Adipocyte (in vitro differentiated cells): ENCODE measurements at regions not wholly inside any gene's neighbourhood (a gene's known extent, or its start where the extent isn't known, plus 50 kb on each side); places are given as distances from the start of the nearest gene placed in this dataset.
A peak's percentile ranks its signal among the peaks of the same experiment; 100 is the strongest.

ENCODE experiments used
- DNase-seq: peaks from one replicate; pipeline ENCODE4 v3.0.0-alpha.2; 2015; ENCODE audit warnings: low read depth
- H3K27me3 ChIP-seq: replicated peaks from 2 replicates; pipeline ENCODE4 v1.7.0; 2013; ENCODE audit warnings: mild to moderate bottlenecking, low read length, moderate library complexity; ENCODE audit not compliant: control insufficient read depth, insufficient read depth
- H3K36me3 ChIP-seq: 2 replicates; pipeline ENCODE4 v1.7.0; 2013; ENCODE audit warnings: low read length, mild to moderate bottlenecking, moderate library complexity; ENCODE audit not compliant: control insufficient read depth, insufficient read depth, severe bottlenecking
- H3K4me1 ChIP-seq: 2 replicates; pipeline ENCODE4 v1.7.0; 2013; ENCODE audit warnings: mild to moderate bottlenecking, low read length, moderate library complexity; ENCODE audit not compliant: control insufficient read depth, insufficient read depth
- H3K4me3 ChIP-seq: 2 replicates; pipeline ENCODE4 v1.7.0; 2013; ENCODE audit warnings: mild to moderate bottlenecking, low read length, moderate library complexity
- H3K9ac ChIP-seq: 2 replicates; pipeline ENCODE4 v1.7.0; 2013; ENCODE audit warnings: mild to moderate bottlenecking, low read length, moderate library complexity
- H3K9me3 ChIP-seq: 2 replicates; pipeline ENCODE4 v1.7.0; 2013; ENCODE audit warnings: mild to moderate bottlenecking, low read length, moderate library complexity; ENCODE audit not compliant: control insufficient read depth

- no peak overlapping the region for H3K4me3 ChIP-seq
- peaks cover 31% of the 10 kb centered on the region for H3K4me1 ChIP-seq
- H3K36me3 ChIP-seq: no peaks in the 10 kb centered on the region
Measured at GRCh38 chr4:111636961-111637585, 508.2 kb upstream of the FAM241A start.

GRCh38 chr4:111639120-111639690 is 506.0 kb upstream of the FAM241A start:
- Histone ChIP-seq H3K4me1 (peaks cover 20% of the 10 kb centered on the region), H3K27me3 (no peaks in the 10 kb centered on the region), H3K4me3 (peak overlapping the region; percentile 56), H3K9ac (peak overlapping the region; percentile 63), H3K9me3 (no peaks in the 10 kb centered on the region), H3K36me3 (no peaks in the 10 kb centered on the region)
- no peak for DNase-seq

More at GRCh38 chr4:111636961-111637585, 508.2 kb upstream of the FAM241A start:
- H3K27me3 ChIP-seq: no peaks in the 10 kb centered on the region
- no peak for DNase-seq
- H3K9ac ChIP-seq: no peak overlapping the region
- no peaks in the 10 kb centered on the region for H3K9me3 ChIP-seq

- peak overlapping the region; percentile 56 for H3K4me3 ChIP-seq
- peak overlapping the region; percentile 63 for H3K9ac ChIP-seq
- no peaks in the 10 kb centered on the region for H3K27me3 ChIP-seq
- DNase-seq: peak; percentile 30
- H3K4me1 ChIP-seq: peaks cover 20% of the 10 kb centered on the region
- H3K9me3 ChIP-seq: no peaks in the 10 kb centered on the region
- H3K36me3 ChIP-seq: no peaks in the 10 kb centered on the region
Measured at GRCh38 chr4:111639876-111640275, 505.4 kb upstream of the FAM241A start.

GRCh38 chr4:111641813-111642579 is 503.3 kb upstream of the FAM241A start:
- no peaks in the 10 kb centered on the region for H3K27me3 ChIP-seq
- DNase-seq: peak; percentile 97
- no peaks in the 10 kb centered on the region for H3K9me3 ChIP-seq
- H3K9ac ChIP-seq: no peak overlapping the region
- no peaks in the 10 kb centered on the region for H3K36me3 ChIP-seq
- H3K4me1 ChIP-seq: peaks cover 20% of the 10 kb centered on the region
- H3K4me3 ChIP-seq: no peak overlapping the region

- H3K36me3 ChIP-seq: no peaks in the 10 kb centered on the region
- no peak for DNase-seq
Measured at GRCh38 chr4:111648056-111648455, 497.2 kb upstream of the FAM241A start.

GRCh38 chr4:111649308-111649707 is 495.9 kb upstream of the FAM241A start:
- Histone ChIP-seq H3K9ac (no peak overlapping the region), H3K36me3 (no peaks in the 10 kb centered on the region), H3K4me3 (no peak overlapping the region), H3K4me1 (no peaks in the 10 kb centered on the region), H3K27me3 (no peaks in the 10 kb centered on the region), H3K9me3 (no peaks in the 10 kb centered on the region)
- no peak for DNase-seq

More at GRCh38 chr4:111648056-111648455, 497.2 kb upstream of the FAM241A start:
- Histone ChIP-seq H3K27me3 (no peaks in the 10 kb centered on the region), H3K9ac (no peak overlapping the region), H3K4me3 (no peak overlapping the region), H3K4me1 (no peaks in the 10 kb centered on the region), H3K9me3 (no peaks in the 10 kb centered on the region)

- Histone ChIP-seq H3K9me3 (no peaks in the 10 kb centered on the region), H3K9ac (no peak overlapping the region), H3K36me3 (no peaks in the 10 kb centered on the region), H3K4me3 (no peak overlapping the region), H3K4me1 (no peaks in the 10 kb centered on the region), H3K27me3 (no peaks in the 10 kb centered on the region)
- no peak for DNase-seq
Measured at GRCh38 chr4:111650146-111650545, 495.1 kb upstream of the FAM241A start.

- Histone ChIP-seq H3K4me3 (no peak overlapping the region), H3K4me1 (no peaks in the 10 kb centered on the region), H3K36me3 (no peaks in the 10 kb centered on the region), H3K27me3 (no peaks in the 10 kb centered on the region), H3K9me3 (no peaks in the 10 kb centered on the region), H3K9ac (no peak overlapping the region)
- no peak for DNase-seq
Measured at GRCh38 chr4:111650674-111651086, 494.6 kb upstream of the FAM241A start.

- Histone ChIP-seq H3K27me3 (no peaks in the 10 kb centered on the region), H3K4me3 (no peak overlapping the region), H3K9ac (no peak overlapping the region), H3K4me1 (no peaks in the 10 kb centered on the region), H3K36me3 (no peaks in the 10 kb centered on the region), H3K9me3 (no peaks in the 10 kb centered on the region)
- no peak for DNase-seq
Measured at GRCh38 chr4:111652236-111652635, 493.0 kb upstream of the FAM241A start.

- no peak overlapping the region for H3K4me3 ChIP-seq
- no peaks in the 10 kb centered on the region for H3K9me3 ChIP-seq
- H3K4me1 ChIP-seq: no peaks in the 10 kb centered on the region
- no peaks in the 10 kb centered on the region for H3K36me3 ChIP-seq
- H3K27me3 ChIP-seq: no peaks in the 10 kb centered on the region
- no peak overlapping the region for H3K9ac ChIP-seq
- DNase-seq: no peak
Measured at GRCh38 chr4:111652986-111653385, 492.3 kb upstream of the FAM241A start.

GRCh38 chr4:111662496-111662895 is 482.8 kb upstream of the FAM241A start:
- no peaks in the 10 kb centered on the region for H3K9me3 ChIP-seq
- no peaks in the 10 kb centered on the region for H3K4me1 ChIP-seq
- no peak for DNase-seq
- H3K27me3 ChIP-seq: no peaks in the 10 kb centered on the region
- no peak overlapping the region for H3K9ac ChIP-seq
- H3K4me3 ChIP-seq: no peak overlapping the region
- no peaks in the 10 kb centered on the region for H3K36me3 ChIP-seq
